ENCODE measurements at regions not wholly inside any gene's neighbourhood (a gene's known extent, or its start where the extent isn't known, plus 50 kb on each side); places are given as distances from the start of the nearest gene placed in this dataset.

DNA sequence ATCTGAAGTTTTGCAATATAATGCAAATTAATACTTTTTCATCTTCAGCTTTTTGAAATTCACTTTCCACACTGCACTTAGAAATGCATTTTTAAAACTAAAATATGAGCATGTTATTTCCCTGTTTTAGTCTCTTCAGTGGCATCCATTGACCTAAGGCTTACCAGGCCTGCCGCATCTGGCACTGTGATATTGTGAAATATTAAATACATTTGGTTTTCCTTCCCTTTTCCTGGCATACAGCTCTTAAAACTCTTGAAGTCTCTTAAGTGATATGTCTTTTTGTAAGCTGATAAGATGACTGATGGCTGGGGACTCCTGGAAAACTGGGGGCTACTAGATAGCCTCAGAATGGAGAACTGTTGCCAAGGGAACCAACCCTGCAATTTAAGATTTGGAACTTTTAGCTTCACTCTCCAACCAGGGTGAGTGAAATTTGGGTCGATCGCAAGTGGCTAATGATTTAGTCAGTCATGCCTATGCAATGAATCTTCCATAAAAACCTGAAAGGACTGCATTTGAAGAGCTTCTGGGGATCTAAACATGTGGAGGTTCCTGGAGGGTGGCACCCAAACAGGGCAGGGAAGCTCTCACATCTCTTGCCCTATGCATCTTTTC lies 75.5 kb upstream of the PDC start:
- H3K9me3 Mint-ChIP-seq = peaks cover 19% of the 10 kb centered on the region
- no peak for DNase-seq (ENCODE audit: low spot score in 2 of 2)
- no peaks in the 10 kb centered on the region for H3K4me1 Mint-ChIP-seq
- no peak for ATAC-seq (replicated peaks; ENCODE audit: extremely low read depth, poor library complexity, severe bottlenecking)
- H3K36me3 Mint-ChIP-seq (ENCODE audit: insufficient read depth) = no peaks in the 10 kb centered on the region
- H3K4me3 Mint-ChIP-seq = no peak overlapping the region
- H3K27me3 Mint-ChIP-seq = peaks cover 16% of the 10 kb centered on the region
- H3K27ac Mint-ChIP-seq (ENCODE audit: low read depth) = no peak overlapping the region

GRCh38 chr1:186535388-186536133 lies 74.6 kb upstream of the PDC start:
- no peak for DNase-seq (ENCODE audit: low spot score in 2 of 2)
- Mint-ChIP-seq H3K36me3 (ENCODE audit: insufficient read depth) (no peaks in the 10 kb centered on the region), H3K27ac (ENCODE audit: low read depth) (no peak overlapping the region), H3K4me3 (no peak overlapping the region), H3K27me3 (peaks cover 24% of the 10 kb centered on the region), H3K4me1 (no peaks in the 10 kb centered on the region), H3K9me3 (peaks cover 24% of the 10 kb centered on the region)
- ATAC-seq (replicated peaks; ENCODE audit: extremely low read depth, poor library complexity, severe bottlenecking) = no peak

DNA sequence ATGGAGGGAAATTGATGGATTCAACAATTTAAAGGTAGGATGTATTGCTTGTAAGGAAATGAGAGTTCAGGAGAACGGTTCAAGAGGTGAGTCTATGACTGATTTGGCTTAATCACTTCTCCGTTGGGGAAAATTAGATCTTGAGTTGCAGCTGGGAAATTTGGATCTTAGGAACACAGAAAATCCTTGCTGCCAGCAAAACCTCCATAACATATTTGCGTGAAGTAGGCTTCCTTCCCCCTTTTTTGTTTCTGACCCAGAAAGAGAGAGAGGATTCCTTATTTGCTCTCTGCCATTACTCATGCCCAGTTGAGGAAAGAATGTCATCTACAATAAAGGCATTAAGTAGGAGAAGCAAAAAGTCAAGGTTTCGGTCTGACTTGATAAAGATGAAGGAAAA lies 73.5 kb upstream of the PDC start:
- H3K36me3 Mint-ChIP-seq (ENCODE audit: insufficient read depth) = no peaks in the 10 kb centered on the region
- no peak overlapping the region for H3K4me3 Mint-ChIP-seq
- H3K9me3 Mint-ChIP-seq = peaks cover 18% of the 10 kb centered on the region
- H3K27ac Mint-ChIP-seq (ENCODE audit: low read depth) = no peak overlapping the region
- peaks cover 28% of the 10 kb centered on the region for H3K27me3 Mint-ChIP-seq
- DNase-seq (ENCODE audit: low spot score in 2 of 2) (no peak), ATAC-seq (replicated peaks; ENCODE audit: extremely low read depth, poor library complexity, severe bottlenecking) (no peak)
- no peaks in the 10 kb centered on the region for H3K4me1 Mint-ChIP-seq

DNA sequence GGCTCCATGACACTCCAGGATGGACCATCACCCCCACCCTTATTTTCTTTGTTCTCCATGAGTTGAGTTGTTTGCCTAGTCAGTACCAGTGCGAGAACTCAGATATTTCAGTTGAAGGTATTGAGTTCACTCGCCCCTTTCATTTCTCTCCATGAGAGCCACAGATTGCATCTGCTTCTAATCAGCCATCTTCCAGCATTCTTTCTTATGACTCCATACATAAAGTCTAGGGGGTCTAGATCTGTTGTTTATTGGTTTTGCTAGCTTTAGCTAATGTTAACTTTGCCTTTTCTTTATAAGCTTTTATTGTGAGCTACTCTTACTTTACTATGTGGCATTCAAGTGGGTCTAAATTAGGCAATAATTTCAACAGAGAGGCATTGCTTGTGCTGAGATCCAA lies 71.6 kb upstream of the PDC start:
- peaks cover 18% of the 10 kb centered on the region for H3K9me3 Mint-ChIP-seq
- H3K4me1 Mint-ChIP-seq = no peaks in the 10 kb centered on the region
- DNase-seq (ENCODE audit: low spot score in 2 of 2) (no peak), ATAC-seq (replicated peaks; ENCODE audit: extremely low read depth, poor library complexity, severe bottlenecking) (no peak)
- H3K4me3 Mint-ChIP-seq = no peak overlapping the region
- H3K36me3 Mint-ChIP-seq (ENCODE audit: insufficient read depth) = no peaks in the 10 kb centered on the region
- no peak overlapping the region for H3K27ac Mint-ChIP-seq (ENCODE audit: low read depth)
- peaks cover 28% of the 10 kb centered on the region for H3K27me3 Mint-ChIP-seq

DNA sequence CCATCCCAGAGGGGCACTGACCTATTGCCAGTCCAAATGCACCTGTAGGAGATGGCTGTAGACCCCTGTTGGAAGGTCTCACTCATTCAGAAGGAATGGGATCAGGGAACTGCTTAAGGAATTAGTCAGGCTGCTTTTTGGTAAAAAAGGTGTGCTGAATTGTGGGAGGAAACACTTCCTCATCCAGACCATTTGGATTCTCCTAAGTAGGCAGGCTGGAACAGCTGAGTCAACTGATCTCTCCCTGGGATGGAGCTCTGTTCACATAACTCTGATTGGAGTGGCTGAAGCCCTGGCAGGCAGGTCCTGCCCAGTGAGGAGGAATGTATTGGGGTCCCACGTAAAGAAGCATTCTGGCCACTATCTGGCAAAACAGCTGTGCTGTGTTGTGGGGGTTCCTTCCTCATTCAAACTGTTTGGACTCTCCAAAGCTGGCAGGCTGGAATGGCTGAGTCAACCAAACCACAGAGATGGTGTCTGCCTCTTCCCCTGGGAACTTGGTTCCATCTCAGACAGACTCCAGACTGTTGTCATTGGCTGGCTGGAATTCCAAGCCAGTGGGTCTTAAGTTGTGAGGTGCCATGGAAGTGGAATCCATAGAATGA lies 70.7 kb upstream of the PDC start:
- DNase-seq (ENCODE audit: low spot score in 2 of 2) (no peak), ATAC-seq (replicated peaks; ENCODE audit: extremely low read depth, poor library complexity, severe bottlenecking) (no peak)
- H3K4me3 Mint-ChIP-seq = no peak overlapping the region
- no peaks in the 10 kb centered on the region for H3K36me3 Mint-ChIP-seq (ENCODE audit: insufficient read depth)
- no peak overlapping the region for H3K27ac Mint-ChIP-seq (ENCODE audit: low read depth)
- peaks cover 18% of the 10 kb centered on the region for H3K9me3 Mint-ChIP-seq
- no peaks in the 10 kb centered on the region for H3K4me1 Mint-ChIP-seq
- H3K27me3 Mint-ChIP-seq = peaks cover 28% of the 10 kb centered on the region

GRCh38 chr1:186530109-186530508 lies 69.2 kb upstream of the PDC start:
- Mint-ChIP-seq H3K4me3 (no peak overlapping the region), H3K4me1 (no peaks in the 10 kb centered on the region), H3K27me3 (peaks cover 28% of the 10 kb centered on the region), H3K9me3 (peaks cover 23% of the 10 kb centered on the region), H3K36me3 (ENCODE audit: insufficient read depth) (no peaks in the 10 kb centered on the region), H3K27ac (ENCODE audit: low read depth) (no peak overlapping the region)
- no peak for DNase-seq (ENCODE audit: low spot score in 2 of 2)
- ATAC-seq (replicated peaks; ENCODE audit: extremely low read depth, poor library complexity, severe bottlenecking) = no peak

- Mint-ChIP-seq H3K4me3 (no peak overlapping the region), H3K27ac (ENCODE audit: low read depth) (no peak overlapping the region), H3K36me3 (ENCODE audit: insufficient read depth) (no peaks in the 10 kb centered on the region), H3K27me3 (no peaks in the 10 kb centered on the region), H3K9me3 (peaks cover 21% of the 10 kb centered on the region), H3K4me1 (no peaks in the 10 kb centered on the region)
- ATAC-seq (replicated peaks; ENCODE audit: extremely low read depth, poor library complexity, severe bottlenecking) = no peak
- no peak for DNase-seq (ENCODE audit: low spot score in 2 of 2)
These were observed 59.1 kb upstream of the PDC start for GRCh38 chr1:186519982-186520381.

DNA sequence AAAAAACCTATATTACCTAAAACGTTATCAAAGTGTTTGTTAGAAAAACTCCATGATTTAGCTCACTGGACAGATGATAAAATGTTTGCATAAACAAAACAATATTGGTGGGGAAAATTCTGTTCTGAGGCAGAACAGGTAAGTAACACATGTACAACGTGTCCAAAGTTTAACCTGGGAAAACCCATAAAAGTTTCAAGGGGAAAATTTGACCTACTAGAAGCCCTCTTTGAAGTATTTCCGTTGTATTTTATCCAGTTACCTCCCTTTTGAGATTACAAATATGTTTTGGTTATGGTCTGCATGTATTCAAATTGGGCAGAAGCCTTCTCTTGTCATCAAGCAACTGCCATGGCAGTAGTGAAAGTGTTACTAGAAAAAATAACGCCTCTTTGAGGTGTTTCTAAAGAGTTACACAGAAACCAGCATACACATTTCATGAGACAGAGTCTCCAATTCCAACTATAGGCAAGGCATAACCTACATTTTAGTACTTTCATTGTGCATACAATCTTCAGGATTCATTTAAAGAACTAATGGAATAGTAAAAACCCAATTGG lies 58.0 kb upstream of the PDC start:
- ATAC-seq (replicated peaks; ENCODE audit: extremely low read depth, poor library complexity, severe bottlenecking) (no peak), DNase-seq (ENCODE audit: low spot score in 2 of 2) (no peak)
- Mint-ChIP-seq H3K36me3 (ENCODE audit: insufficient read depth) (no peaks in the 10 kb centered on the region), H3K27me3 (no peaks in the 10 kb centered on the region), H3K27ac (ENCODE audit: low read depth) (no peak overlapping the region), H3K9me3 (peaks cover 14% of the 10 kb centered on the region), H3K4me1 (no peaks in the 10 kb centered on the region), H3K4me3 (no peak overlapping the region)

- Mint-ChIP-seq H3K27me3 (no peaks in the 10 kb centered on the region), H3K4me1 (no peaks in the 10 kb centered on the region), H3K27ac (ENCODE audit: low read depth) (no peak overlapping the region), H3K36me3 (ENCODE audit: insufficient read depth) (no peaks in the 10 kb centered on the region), H3K9me3 (peaks cover 11% of the 10 kb centered on the region), H3K4me3 (no peak overlapping the region)
- DNase-seq (ENCODE audit: low spot score in 2 of 2) = no peak
- no peak for ATAC-seq (replicated peaks; ENCODE audit: extremely low read depth, poor library complexity, severe bottlenecking)
These were observed 57.5 kb upstream of the PDC start for GRCh38 chr1:186518395-186518794.

DNA sequence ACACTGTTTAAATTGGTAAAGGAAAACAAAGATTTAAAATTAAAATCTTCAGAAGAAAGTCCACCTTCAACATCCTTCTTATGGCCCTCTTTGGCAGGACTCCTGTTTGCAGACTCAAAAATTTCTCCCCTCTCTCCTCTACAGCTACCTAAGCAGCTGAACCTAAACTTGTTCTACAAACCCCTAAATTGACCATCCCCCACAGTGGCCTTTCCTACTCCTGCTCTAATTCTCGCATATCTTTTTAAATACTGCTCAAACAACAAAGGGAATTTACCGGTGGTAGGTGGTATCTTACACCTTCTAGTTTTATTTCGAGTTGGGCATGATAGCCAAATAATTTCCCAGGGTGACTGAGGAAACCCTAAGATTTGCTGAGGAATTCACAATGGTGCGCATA lies 53.5 kb upstream of the PDC start:
- Mint-ChIP-seq H3K4me1 (no peaks in the 10 kb centered on the region), H3K4me3 (no peak overlapping the region), H3K27me3 (no peaks in the 10 kb centered on the region), H3K36me3 (ENCODE audit: insufficient read depth) (no peaks in the 10 kb centered on the region), H3K9me3 (peaks cover 8% of the 10 kb centered on the region), H3K27ac (ENCODE audit: low read depth) (no peak overlapping the region)
- DNase-seq (ENCODE audit: low spot score in 2 of 2) (no peak), ATAC-seq (replicated peaks; ENCODE audit: extremely low read depth, poor library complexity, severe bottlenecking) (no peak)

DNA sequence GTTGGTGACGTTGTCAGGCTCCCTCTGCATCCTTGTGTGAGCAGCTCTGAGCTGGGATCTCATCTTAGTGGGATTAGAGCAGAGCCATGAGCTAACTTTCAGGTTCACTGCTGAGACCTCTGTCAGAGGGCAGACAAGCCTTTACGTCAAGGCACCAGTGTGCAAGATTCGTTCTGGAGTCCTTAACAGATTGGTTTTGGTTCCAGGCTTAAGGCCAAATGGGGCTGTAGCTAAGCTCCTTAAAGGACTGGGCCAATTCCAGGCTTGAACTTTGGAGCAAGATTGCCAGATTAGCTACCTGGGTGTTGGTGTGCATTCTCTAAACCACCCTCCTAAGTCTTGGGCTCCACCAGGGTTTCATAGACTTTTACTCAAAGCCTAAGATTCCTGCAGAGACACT lies 52.6 kb upstream of the PDC start:
- H3K27ac Mint-ChIP-seq (ENCODE audit: low read depth) = no peak overlapping the region
- ATAC-seq (replicated peaks; ENCODE audit: extremely low read depth, poor library complexity, severe bottlenecking) = no peak
- H3K27me3 Mint-ChIP-seq = no peaks in the 10 kb centered on the region
- H3K36me3 Mint-ChIP-seq (ENCODE audit: insufficient read depth) = no peaks in the 10 kb centered on the region
- DNase-seq (ENCODE audit: low spot score in 2 of 2) = no peak
- no peak overlapping the region for H3K4me3 Mint-ChIP-seq
- peaks cover 9% of the 10 kb centered on the region for H3K9me3 Mint-ChIP-seq
- H3K4me1 Mint-ChIP-seq = no peaks in the 10 kb centered on the region

GRCh38 chr1:186512698-186513457 lies 52.0 kb upstream of the PDC start:
- DNase-seq (ENCODE audit: low spot score in 2 of 2) (no peak), ATAC-seq (replicated peaks; ENCODE audit: extremely low read depth, poor library complexity, severe bottlenecking) (no peak)
- no peaks in the 10 kb centered on the region for H3K36me3 Mint-ChIP-seq (ENCODE audit: insufficient read depth)
- H3K9me3 Mint-ChIP-seq = peaks cover 9% of the 10 kb centered on the region
- H3K27ac Mint-ChIP-seq (ENCODE audit: low read depth) = no peak overlapping the region
- H3K27me3 Mint-ChIP-seq = no peaks in the 10 kb centered on the region
- no peaks in the 10 kb centered on the region for H3K4me1 Mint-ChIP-seq
- no peak overlapping the region for H3K4me3 Mint-ChIP-seq

Measured in central memory CD8-positive, alpha-beta T cell (primary cell).